PC-9 (cell line): ENCODE measurements at regions not wholly inside any gene's neighbourhood (a gene's known extent, or its start where the extent isn't known, plus 50 kb on each side); places are given as distances from the start of the nearest gene placed in this dataset.

ENCODE experiments used
- BruUV-seq: library from RNA; stranded (reverse); fragments of 400-500 nt; replicated peaks from 2 replicates; lab custom pipeline; 2021; lab: Mats Ljungman, UMichigan
- CTCF ChIA-PET: fragments of 300-600 bp; sonication (Branson Sonifier 250); formaldehyde crosslinking; loops from one replicate; lab custom pipeline; 2022; ENCODE audit warnings: antibody characterized with exemption; lab: Charles Lee
- POLR2A ChIA-PET: fragments of 300-600 bp; sonication (Branson Sonifier 250); formaldehyde crosslinking; loops from one replicate; lab custom pipeline; 2022; ENCODE audit warnings: antibody characterized with exemption; ENCODE audit not compliant: unreplicated experiment; lab: Charles Lee
- DNase-seq, 2 experiments: peaks; one replicate each; pipeline versions ENCODE4 v3.0.0 to v3.0.0-alpha.2; 2015 to 2022; ENCODE audit warnings: mixed read lengths in 1 of 2
- H2AFZ ChIP-seq: fragments of 200-600 bp; sonication (generic); 2 replicates; pipeline ENCODE4 v1.8.1; 2017; ENCODE audit warnings: antibody characterized with exemption
- H3F3A ChIP-seq: fragments of 200-600 bp; sonication (generic); 2 replicates; pipeline ENCODE4 v1.8.1; 2017; ENCODE audit warnings: antibody characterized with exemption, mild to moderate bottlenecking, low read depth; ENCODE audit not compliant: insufficient read depth
- H3K27ac ChIP-seq: fragments of 200-600 bp; sonication (generic); 2 replicates; pipeline ENCODE4 v1.6.1; 2016; ENCODE audit warnings: mixed run types
- H3K27me3 ChIP-seq: fragments of 200-600 bp; sonication (generic); 2 replicates; pipeline ENCODE4 v1.6.1; 2016; ENCODE audit warnings: low read depth, mixed run types; ENCODE audit not compliant: insufficient read depth
- H3K36me3 ChIP-seq: fragments of 200-600 bp; sonication (generic); 2 replicates; pipeline ENCODE4 v1.6.1; 2016; ENCODE audit warnings: low read depth, mixed run types
- H3K4me1 ChIP-seq: fragments of 200-600 bp; sonication (generic); replicated peaks from 2 replicates; pipeline ENCODE4 v1.6.1; 2016; ENCODE audit warnings: mixed run types; ENCODE audit not compliant: insufficient read depth
- H3K4me2 ChIP-seq: fragments of 200-600 bp; sonication (generic); 2 replicates; pipeline ENCODE4 v1.6.1; 2017; ENCODE audit warnings: mixed run types
- H3K4me3 ChIP-seq: fragments of 200-600 bp; sonication (generic); 2 replicates; pipeline ENCODE4 v1.6.1; 2016; ENCODE audit warnings: mixed run types
- H3K79me2 ChIP-seq: fragments of 200-600 bp; sonication (generic); 2 replicates; pipeline ENCODE4 v1.6.1; 2017; ENCODE audit warnings: low read depth, mixed run types
- H3K9me2 ChIP-seq: fragments of 200-600 bp; sonication (generic); 2 replicates; pipeline ENCODE4 v1.8.1; 2017; ENCODE audit warnings: mild to moderate bottlenecking; ENCODE audit not compliant: insufficient read depth
- H3K9me3 ChIP-seq: fragments of 200-600 bp; sonication (generic); 2 replicates; pipeline ENCODE4 v1.8.1; 2016; ENCODE audit warnings: low read depth; ENCODE audit not compliant: insufficient read depth
- H4K20me1 ChIP-seq: fragments of 200-600 bp; sonication (generic); 2 replicates; pipeline ENCODE4 v1.8.1; 2017; ENCODE audit not compliant: insufficient read depth
- EZH2 ChIP-seq: fragments of 200-600 bp; sonication (generic); IDR thresholded peaks from 2 replicates; pipeline ENCODE4 v1.8.0; 2017; ENCODE audit warnings: antibody characterized with exemption, low read depth
- intact Hi-C: fragments of 100-400 bp; cut with micrococcal nuclease; formaldehyde crosslinking; loops from one replicate; pipeline ENCODE4 v1.10.0; 2022; ENCODE audit not compliant: unreplicated experiment
- TF ChIP-seq, protein P1 (sequence below): fragments of 200-600 bp; sonication (generic); conservative IDR thresholded peaks from 2 replicates; pipeline ENCODE4 v1.6.1; 2017; ENCODE audit warnings: mixed run types, antibody characterized with exemption, mild to moderate bottlenecking, moderate library complexity

DNA sequence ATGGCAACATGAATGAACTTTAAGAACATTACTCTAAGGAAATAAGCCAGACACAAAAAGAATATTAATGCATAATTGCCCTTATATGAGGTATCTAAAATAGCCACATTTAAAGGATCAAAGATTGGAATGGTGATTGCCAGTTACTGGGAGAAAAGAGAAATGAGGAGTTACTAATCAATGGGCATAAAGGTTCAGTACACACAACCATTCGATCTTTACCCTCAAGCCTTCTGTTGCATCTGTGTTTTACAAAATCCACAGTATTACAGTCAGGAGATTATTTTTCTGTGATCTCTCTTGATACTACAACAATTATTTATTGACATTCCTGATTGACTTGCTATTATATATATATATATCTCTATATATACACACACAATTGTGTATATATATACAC lies 310.0 kb upstream of the SLITRK5 start:
- CTCF ChIA-PET: no interaction called here

DNA sequence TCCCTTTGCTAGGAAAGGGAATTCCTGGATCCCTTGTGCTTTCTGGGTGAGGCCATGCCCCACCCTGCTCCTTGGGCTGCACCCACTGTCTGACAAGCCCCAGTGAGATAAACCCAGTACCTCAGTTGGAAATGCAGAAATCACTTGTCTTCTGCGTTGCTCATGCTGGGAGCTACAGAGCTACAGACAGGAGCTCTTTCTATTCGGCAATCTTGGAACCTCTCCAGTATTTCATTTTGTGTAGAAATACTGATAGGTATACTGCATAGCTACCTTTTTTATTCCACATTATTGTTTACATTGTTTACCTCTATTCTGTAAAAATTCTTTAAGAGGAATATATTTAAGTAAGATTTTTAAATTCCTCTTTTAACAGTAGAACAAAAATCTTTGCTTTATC lies 302.5 kb upstream of the SLITRK5 start:
- no peak for DNase-seq
- Histone ChIP-seq H3K9me3 (no peaks in the 10 kb centered on the region), H3K36me3 (no peaks in the 10 kb centered on the region), H3K27me3 (no peaks in the 10 kb centered on the region), H3K4me1 (no peaks in the 10 kb centered on the region), H3K27ac (no peak overlapping the region), H3K4me3 (no peak overlapping the region), H2AFZ (no peak overlapping the region), H3K9me2 (no peaks in the 10 kb centered on the region), H4K20me1 (no peaks in the 10 kb centered on the region), H3F3A (no peaks in the 10 kb centered on the region), H3K4me2 (no peak overlapping the region), H3K79me2 (no peaks in the 10 kb centered on the region)
- ChIA-PET POLR2A (no interaction called here), CTCF (no interaction called here)
- intact Hi-C loops: no loop called here
- no TSS peak for BruUV-seq
- TF ChIP-seq, protein P1, sequence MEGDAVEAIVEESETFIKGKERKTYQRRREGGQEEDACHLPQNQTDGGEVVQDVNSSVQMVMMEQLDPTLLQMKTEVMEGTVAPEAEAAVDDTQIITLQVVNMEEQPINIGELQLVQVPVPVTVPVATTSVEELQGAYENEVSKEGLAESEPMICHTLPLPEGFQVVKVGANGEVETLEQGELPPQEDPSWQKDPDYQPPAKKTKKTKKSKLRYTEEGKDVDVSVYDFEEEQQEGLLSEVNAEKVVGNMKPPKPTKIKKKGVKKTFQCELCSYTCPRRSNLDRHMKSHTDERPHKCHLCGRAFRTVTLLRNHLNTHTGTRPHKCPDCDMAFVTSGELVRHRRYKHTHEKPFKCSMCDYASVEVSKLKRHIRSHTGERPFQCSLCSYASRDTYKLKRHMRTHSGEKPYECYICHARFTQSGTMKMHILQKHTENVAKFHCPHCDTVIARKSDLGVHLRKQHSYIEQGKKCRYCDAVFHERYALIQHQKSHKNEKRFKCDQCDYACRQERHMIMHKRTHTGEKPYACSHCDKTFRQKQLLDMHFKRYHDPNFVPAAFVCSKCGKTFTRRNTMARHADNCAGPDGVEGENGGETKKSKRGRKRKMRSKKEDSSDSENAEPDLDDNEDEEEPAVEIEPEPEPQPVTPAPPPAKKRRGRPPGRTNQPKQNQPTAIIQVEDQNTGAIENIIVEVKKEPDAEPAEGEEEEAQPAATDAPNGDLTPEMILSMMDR: no peak
- TF ChIP-seq EZH2: no peak

More for the DNA sequence above, 310.0 kb upstream of the SLITRK5 start:
- Histone ChIP-seq H3K27me3 (no peaks in the 10 kb centered on the region), H3F3A (no peaks in the 10 kb centered on the region), H4K20me1 (no peaks in the 10 kb centered on the region), H3K4me2 (no peak overlapping the region), H3K79me2 (no peaks in the 10 kb centered on the region), H3K4me3 (no peak overlapping the region), H3K9me2 (no peaks in the 10 kb centered on the region), H2AFZ (no peak overlapping the region), H3K27ac (no peak overlapping the region), H3K4me1 (no peaks in the 10 kb centered on the region), H3K9me3 (no peaks in the 10 kb centered on the region), H3K36me3 (no peaks in the 10 kb centered on the region)
- TF ChIP-seq EZH2: no peak
- TF ChIP-seq, protein P1: no peak
- POLR2A ChIA-PET: no interaction called here
- no TSS peak for BruUV-seq
- intact Hi-C loops: no loop called here
- no peak for DNase-seq

DNA sequence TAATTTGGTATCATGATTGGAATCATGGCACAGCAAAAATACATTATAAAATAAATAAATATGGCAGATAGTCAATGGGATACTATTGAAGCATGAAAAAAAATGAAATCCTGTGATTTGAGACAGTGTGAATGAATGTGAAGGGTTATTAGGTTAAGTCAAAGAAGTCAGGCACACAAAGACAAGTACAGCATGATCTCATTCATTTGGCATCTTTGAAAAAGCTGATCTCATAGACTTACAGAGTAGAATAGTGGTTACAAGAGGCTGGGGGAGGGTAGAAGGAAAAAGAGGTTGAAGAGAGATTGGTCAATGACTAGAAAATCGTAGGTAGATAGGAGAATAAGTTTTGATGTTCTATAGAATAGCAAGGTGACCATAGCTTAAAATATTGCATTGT lies 295.1 kb upstream of the SLITRK5 start:
- BruUV-seq: no TSS peak
- no peak overlapping the region for H3K4me2 ChIP-seq
- no peaks in the 10 kb centered on the region for H3K9me3 ChIP-seq
- POLR2A ChIA-PET: no interaction called here
- CTCF ChIA-PET: no interaction called here
- H3K36me3 ChIP-seq: no peaks in the 10 kb centered on the region
- no peaks in the 10 kb centered on the region for H3K79me2 ChIP-seq
- no peak overlapping the region for H3K4me3 ChIP-seq
- TF ChIP-seq EZH2: no peak
- TF ChIP-seq, protein P1: no peak
- H3K9me2 ChIP-seq: no peaks in the 10 kb centered on the region
- no peaks in the 10 kb centered on the region for H3K27me3 ChIP-seq
- H3K4me1 ChIP-seq: no peaks in the 10 kb centered on the region
- H2AFZ ChIP-seq: no peak overlapping the region
- no peaks in the 10 kb centered on the region for H3F3A ChIP-seq
- no peak overlapping the region for H3K27ac ChIP-seq
- no peaks in the 10 kb centered on the region for H4K20me1 ChIP-seq
- intact Hi-C loops: no loop called here
- peak in 1 of 2 experiments; percentile 37 for DNase-seq
